ENCODE measurements at regions not wholly inside any gene's neighbourhood (a gene's known extent, or its start where the extent isn't known, plus 50 kb on each side); places are given as distances from the start of the nearest gene placed in this dataset.

- POLR2A ChIA-PET (ENCODE audit: partially characterized antibody) = interaction anchor here (1.0 kb wide), 1 partner anchor 78 kb away, joined by 3 read pairs; no protein-coding TSS in a partner anchor
- 90% methylated on average over 2 of the region's 2 CpGs; no CpG with 5 or more reads in 1 of the 2 experiments for WGBS, 2 experiments (ENCODE audit: extremely low coverage in 1 of 2, insufficient coverage in 1 of 2, insufficient read length in 1 of 2, insufficient replicate concordance in 2 of 2, low coverage in 1 of 2, low lambda C conversion rate in 2 of 2, missing lambda C conversion rate in 1 of 2)
- H3K23me2 ChIP-seq (ENCODE audit: low read depth, low read length) = no peaks in the 10 kb centered on the region
- TF ChIP-seq SIN3A (conservative IDR thresholded peaks at IDR 0.05 in 1 of 2, IDR thresholded peaks at IDR 0.05 in 1 of 2; ENCODE audit: low read depth in 1 of 2, low read length in 2 of 2) (no peak), ASH2L (IDR thresholded peaks at IDR 0.05; ENCODE audit: low read length) (no peak), ZNF274 (IDR thresholded peaks at IDR 0.05; ENCODE audit: borderline replicate concordance, extremely low read depth, low read length) (no peak), ATF3 (IDR thresholded peaks at IDR 0.05; ENCODE audit: insufficient read depth, low read depth, low read length) (no peak), NANOG (IDR thresholded peaks at IDR 0.05; ENCODE audit: insufficient read depth, low read depth, low read length, poor library complexity, severe bottlenecking) (no peak), BCL11A (IDR thresholded peaks at IDR 0.05; ENCODE audit: low read depth in 2 of 2, low read length in 2 of 2) (no peak), BACH1 (IDR thresholded peaks at IDR 0.05; ENCODE audit: low read length) (no peak), POLR2A (IDR thresholded peaks at IDR 0.05; ENCODE audit: control extremely low read depth in 1 of 2, low read depth in 2 of 2, low read length in 2 of 2) (no peak), E2F6 (IDR thresholded peaks at IDR 0.05) (no peak), RXRA (IDR thresholded peaks at IDR 0.05; ENCODE audit: insufficient read depth, low read depth, low read length) (no peak), YY1 (IDR thresholded peaks at IDR 0.05; ENCODE audit: low read depth, low read length) (no peak), CBX8 (IDR thresholded peaks at IDR 0.05; ENCODE audit: borderline replicate concordance, low read depth, low read length) (no peak), FOSL1 (IDR thresholded peaks at IDR 0.05; ENCODE audit: insufficient read depth, low read depth, low read length) (no peak), KDM1A (IDR thresholded peaks at IDR 0.05; ENCODE audit: borderline replicate concordance, low read length) (no peak)
Measured at GRCh38 chr9:79236466-79236865, 335.3 kb upstream of the TLE4 start.

More at GRCh38 chr9:79236466-79236865, 335.3 kb upstream of the TLE4 start:
- no peak overlapping the region for H4K8ac ChIP-seq (ENCODE audit: extremely low read depth, insufficient read depth, low read length)
- H3K4me2 ChIP-seq (ENCODE audit: insufficient read depth in 1 of 2, low read depth in 2 of 2, low read length in 2 of 2) = no peak overlapping the region
- FAIRE-seq (no peak), DNase-seq (ENCODE audit: low read depth in 1 of 2, low spot score in 2 of 2) (no peak)
- no peak overlapping the region for H2AFZ ChIP-seq (ENCODE audit: low read length)
- CTCF ChIA-PET (ENCODE audit: partially characterized antibody) = interaction anchor here (0.7 to 1.9 kb wide), 3 partner anchors 18 to 267 kb away, joined by 3 to 8 read pairs (median 3); no protein-coding TSS in a partner anchor
- no peak overlapping the region for H3K4me3 ChIP-seq (ENCODE audit: extremely low read depth in 1 of 4, insufficient read depth in 2 of 4, low read depth in 3 of 4, low read length in 4 of 4)
- no peak overlapping the region for H3K23ac ChIP-seq (ENCODE audit: insufficient read length)
- H4K5ac ChIP-seq (ENCODE audit: insufficient read length, low read depth, low read length) = no peak overlapping the region
- no peak overlapping the region for H3K4ac ChIP-seq (replicated peaks; ENCODE audit: insufficient read length, low read depth, low read length)
- no peak overlapping the region for H3K27ac ChIP-seq (ENCODE audit: low read depth, low read length)
- H4K91ac ChIP-seq (replicated peaks; ENCODE audit: insufficient read length, low read length) = no peak overlapping the region
- no peak overlapping the region for H2BK15ac ChIP-seq (ENCODE audit: low read length)
- H2BK5ac ChIP-seq (ENCODE audit: low read depth, low read length) = no peak overlapping the region
- no peaks in the 10 kb centered on the region for H4K20me1 ChIP-seq (replicated peaks in 1 of 2; ENCODE audit: control insufficient read depth in 1 of 2, insufficient read depth in 2 of 2, low read length in 2 of 2)
- H3K36me3 ChIP-seq (ENCODE audit: control insufficient read depth in 2 of 4, insufficient read depth in 4 of 4, low read length in 3 of 4) = no peaks in the 10 kb centered on the region
- no peak overlapping the region for H3K14ac ChIP-seq (ENCODE audit: insufficient read length)
- H3K9ac ChIP-seq (replicated peaks in 1 of 4; ENCODE audit: extremely low read depth in 1 of 4, low read depth in 3 of 4, low read length in 3 of 4) = no peak overlapping the region
- no peak overlapping the region for H2BK20ac ChIP-seq (ENCODE audit: low read length)
- H3K9me3 ChIP-seq (ENCODE audit: insufficient read depth in 2 of 2, low read depth in 1 of 2, low read length in 1 of 2) = no peaks in the 10 kb centered on the region
- H3K27me3 ChIP-seq (replicated peaks in 1 of 4; ENCODE audit: control insufficient read depth in 3 of 4, extremely low read depth in 1 of 4, insufficient read depth in 3 of 4, low read length in 3 of 4) = no peaks in the 10 kb centered on the region
- no peak overlapping the region for H2BK12ac ChIP-seq (ENCODE audit: low read depth, low read length)
- peaks cover 0 to 10% (median 1%) of the 10 kb centered on the region in 4 experiments; a peak in 4 of 7 replicates for H3K4me1 ChIP-seq (replicated peaks in 1 of 4; ENCODE audit: control insufficient read depth in 3 of 4, insufficient read depth in 4 of 4, low read length in 3 of 4)
- H3K56ac ChIP-seq (replicated peaks; ENCODE audit: insufficient read length, low read depth, low read length) = no peak overlapping the region
- no peak overlapping the region for H2AK5ac ChIP-seq (ENCODE audit: low read depth, low read length)
- H2BK120ac ChIP-seq (replicated peaks; ENCODE audit: low read depth, low read length) = no peak overlapping the region
- H3K79me1 ChIP-seq (ENCODE audit: low read depth, low read length) = no peaks in the 10 kb centered on the region
- no peaks in the 10 kb centered on the region for H3K79me2 ChIP-seq (ENCODE audit: control insufficient read depth in 1 of 2, insufficient read depth in 2 of 2, low read length in 2 of 2)
- no peak overlapping the region for H3K18ac ChIP-seq (ENCODE audit: extremely low read depth, low read length)
